ENCODE measurements at regions not wholly inside any gene's neighbourhood (a gene's known extent, or its start where the extent isn't known, plus 50 kb on each side); places are given as distances from the start of the nearest gene placed in this dataset.
"Not testable (repeated sequence)": the region's sequence is repeated elsewhere in the genome, so short reads cannot be mapped to it uniquely, and the experiment has no call there.

- no peak for DNase-seq (ENCODE audit: low read depth)
Observed at GRCh38 chr14:53742233-53742620, 214.4 kb downstream of the BMP4 start.

DNA sequence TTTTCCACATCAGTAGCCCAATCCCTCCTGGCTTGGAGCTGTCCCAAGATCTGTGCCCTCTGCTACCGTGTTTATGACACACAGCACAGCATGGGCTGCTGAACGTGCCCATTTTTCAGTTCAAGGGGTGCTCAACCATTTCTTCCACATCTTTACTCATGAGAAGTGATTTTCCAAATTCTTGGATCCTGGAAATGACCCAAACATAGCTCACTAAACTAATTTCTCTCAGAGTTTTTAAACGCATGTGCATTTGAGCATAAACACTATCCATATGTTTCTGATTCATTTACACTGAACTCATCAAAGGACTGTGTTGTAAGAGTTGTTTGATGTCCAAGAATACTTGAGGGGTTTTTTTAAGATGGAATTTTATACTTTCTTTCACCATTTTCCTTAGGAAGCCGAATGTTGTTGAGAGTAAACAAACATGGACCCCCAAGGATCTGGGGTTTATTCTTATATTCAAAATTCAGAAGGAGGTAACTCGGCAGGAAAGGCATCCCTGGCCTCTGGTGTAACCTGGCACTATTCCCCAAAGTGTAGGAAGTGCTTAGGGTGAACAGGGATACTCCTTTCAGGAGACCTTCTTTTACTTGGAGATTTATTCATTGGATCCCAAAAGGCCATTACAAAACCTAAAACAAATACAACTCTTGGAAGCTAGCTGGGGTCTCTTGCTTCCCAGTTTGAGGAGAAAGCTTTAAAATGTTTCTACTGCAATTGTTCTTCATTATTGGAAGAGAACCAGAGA lies 215.0 kb downstream of the BMP4 start:
- no peak for DNase-seq (ENCODE audit: low read depth)

DNA sequence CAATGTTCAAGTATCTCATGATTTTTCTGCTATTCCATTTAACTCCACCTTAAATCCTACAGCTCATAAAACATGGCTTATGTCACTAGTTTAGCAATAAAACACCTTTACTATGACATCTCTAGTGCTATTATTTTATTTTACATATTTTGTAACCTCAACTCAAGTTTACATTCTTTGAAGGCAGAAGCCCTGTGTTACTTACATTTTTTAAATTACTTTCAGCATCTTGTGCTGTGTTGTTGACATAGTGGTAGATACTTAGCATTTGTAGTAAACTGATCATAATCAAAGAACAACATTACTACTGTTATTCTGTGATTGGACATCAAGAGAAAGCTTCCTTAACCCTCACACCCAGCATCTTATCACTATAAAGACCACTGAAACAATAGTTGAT lies 216.1 kb downstream of the BMP4 start:
- no peak for DNase-seq (ENCODE audit: low read depth)

GRCh38 chr14:53735916-53736315 lies 220.7 kb downstream of the BMP4 start:
- DNase-seq (ENCODE audit: low read depth) = no peak

GRCh38 chr14:53723221-53723620 lies 233.4 kb downstream of the BMP4 start:
- DNase-seq (ENCODE audit: low read depth) = no peak

DNA sequence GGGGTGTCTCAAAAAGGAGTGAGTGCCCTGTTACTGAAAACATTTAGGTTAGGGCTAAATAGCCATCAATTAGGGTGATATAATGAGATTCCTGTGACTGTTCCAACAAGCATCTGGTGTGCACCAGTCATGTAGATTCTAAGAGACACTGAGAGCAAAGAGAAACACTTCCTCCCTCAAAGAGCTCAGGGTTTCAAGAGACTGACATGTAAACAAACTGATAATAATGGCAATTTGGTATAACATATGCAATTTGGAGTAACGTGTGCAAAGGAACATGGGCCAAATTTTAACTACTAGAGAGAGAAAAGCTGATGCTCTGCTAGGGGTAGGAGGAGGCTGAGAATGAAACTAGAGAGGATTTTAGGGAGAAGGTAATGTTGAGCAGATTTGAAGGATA lies 237.1 kb downstream of the BMP4 start:
- no peak for DNase-seq (ENCODE audit: low read depth)

DNA sequence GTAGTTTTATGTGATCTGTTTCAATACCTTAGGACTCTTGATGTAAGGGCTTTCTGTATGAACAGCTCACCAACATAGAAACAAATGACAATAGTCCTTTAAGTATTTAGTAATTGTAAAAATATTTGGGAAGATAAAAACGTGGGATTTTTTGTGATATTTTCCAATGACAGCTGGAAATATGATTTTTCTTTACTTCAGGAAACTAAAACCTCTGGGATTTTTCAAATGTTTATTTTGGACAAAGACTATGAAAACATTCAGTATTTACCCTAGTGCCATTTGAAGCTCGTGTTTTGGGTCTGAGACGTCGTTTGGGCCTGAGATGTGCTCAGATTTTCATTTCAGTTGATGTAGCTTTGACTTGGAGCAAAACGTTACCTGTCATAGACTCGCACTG lies 240.0 kb downstream of the BMP4 start:
- DNase-seq (ENCODE audit: low read depth) = no peak

DNA sequence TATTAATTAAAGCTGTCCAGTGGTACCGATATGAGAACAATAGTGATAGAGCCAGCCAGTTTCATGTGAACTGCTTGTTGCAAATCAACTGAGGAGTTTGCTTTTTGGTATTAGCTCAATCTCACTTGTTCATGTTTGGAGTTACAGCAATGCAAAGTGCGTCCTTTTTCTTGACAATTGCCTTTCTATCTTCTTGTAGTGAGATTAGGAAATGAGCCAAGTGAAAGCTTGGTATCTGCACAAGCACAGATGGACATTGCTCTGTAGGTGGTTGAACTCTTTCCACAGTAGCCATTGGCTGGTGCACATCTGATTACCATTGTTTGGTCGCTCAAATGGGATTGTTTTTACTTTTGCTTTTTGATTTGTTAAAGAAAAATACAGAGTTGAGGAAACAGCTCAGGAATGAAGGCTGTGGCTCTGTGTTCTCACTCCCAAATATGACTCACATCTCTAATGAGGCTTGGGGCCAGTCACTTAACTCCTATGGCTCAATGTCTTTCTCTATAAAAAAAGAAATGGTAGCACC lies 241.4 kb downstream of the BMP4 start:
- no peak for DNase-seq (ENCODE audit: low read depth)

DNA sequence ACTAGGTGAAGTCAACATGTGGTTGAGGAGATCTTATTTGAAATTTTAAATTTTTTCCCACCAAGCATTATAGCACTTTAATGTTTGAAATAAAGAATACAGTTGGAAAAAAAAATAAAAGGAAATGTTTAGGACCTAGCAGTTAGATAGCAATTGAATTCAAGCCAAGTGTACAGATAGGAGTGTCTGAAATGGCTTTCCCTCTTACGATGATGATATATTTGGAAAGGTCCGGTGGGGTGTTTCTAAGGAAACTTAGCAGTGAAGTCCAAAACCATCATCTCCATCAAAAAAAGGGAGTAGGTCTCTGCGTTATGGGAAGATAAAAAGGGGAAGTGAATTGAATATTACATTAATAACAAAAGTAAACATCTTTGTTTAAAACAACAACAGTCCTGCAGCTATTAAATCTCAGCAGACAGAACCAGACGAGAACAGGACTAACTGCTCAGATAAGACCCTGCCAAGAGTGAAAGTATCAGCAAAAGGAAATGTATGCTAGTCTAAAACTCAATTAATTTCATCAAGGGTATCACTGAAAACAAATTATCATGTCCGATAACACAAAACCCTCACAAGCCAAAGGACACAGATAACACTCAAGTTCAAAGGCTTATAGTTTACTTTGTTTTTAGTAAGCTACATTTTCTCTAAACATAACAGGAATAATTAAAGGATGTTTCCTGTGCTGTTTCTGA lies 242.0 kb downstream of the BMP4 start:
- no peak for DNase-seq (ENCODE audit: low read depth)

GRCh38 chr14:53712901-53713300 lies 243.7 kb downstream of the BMP4 start:
- not testable (repeated sequence) for DNase-seq (ENCODE audit: low read depth)

- DNase-seq (ENCODE audit: low read depth) = no peak
Observed at GRCh38 chr14:53711205-53711604, 245.4 kb downstream of the BMP4 start.

DNA sequence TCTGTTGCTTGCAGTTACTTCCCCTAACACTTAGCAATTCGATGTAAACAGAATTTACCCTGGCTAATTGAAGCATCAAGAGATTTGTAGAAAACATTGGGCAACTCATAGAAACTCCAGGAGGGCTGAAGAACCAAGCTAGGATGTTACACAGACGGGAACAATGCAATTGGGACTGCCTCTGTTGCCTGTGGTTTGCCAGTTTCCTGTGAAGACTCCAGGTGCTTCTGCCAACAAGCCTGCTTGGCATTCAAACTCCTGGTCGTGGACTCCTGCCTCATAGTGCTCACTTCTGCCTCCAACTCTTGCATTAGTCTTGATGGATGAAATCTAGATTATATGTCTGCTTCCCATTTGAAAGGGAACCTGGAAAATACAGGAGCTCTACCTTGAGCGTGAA lies 246.0 kb downstream of the BMP4 start:
- no peak for DNase-seq (ENCODE audit: low read depth)

DNA sequence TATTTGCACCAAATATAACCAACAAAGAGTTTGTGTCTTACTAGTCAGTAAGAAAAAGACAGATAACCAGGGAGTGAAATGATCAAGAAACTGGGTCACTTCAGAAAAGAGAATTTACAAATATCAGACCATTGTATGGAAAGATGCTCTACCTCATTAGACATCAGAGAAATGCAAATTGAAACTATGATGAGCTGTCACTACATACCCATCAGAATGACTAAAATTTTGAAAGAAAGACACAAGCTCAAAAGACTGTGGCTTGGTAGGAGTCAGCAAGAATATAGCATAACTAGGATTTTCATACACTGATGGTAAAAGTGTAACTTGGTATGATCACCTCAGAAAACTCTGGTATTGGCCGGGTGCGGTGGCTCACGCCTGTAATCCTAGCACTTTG lies 247.2 kb downstream of the BMP4 start:
- no peak for DNase-seq (ENCODE audit: low read depth)

- DNase-seq (ENCODE audit: low read depth) = no peak
Observed at GRCh38 chr14:53703457-53703856, 253.2 kb downstream of the BMP4 start.

- no peak for DNase-seq (ENCODE audit: low read depth)
Observed at GRCh38 chr14:53701108-53701875, 255.3 kb downstream of the BMP4 start.

DNA sequence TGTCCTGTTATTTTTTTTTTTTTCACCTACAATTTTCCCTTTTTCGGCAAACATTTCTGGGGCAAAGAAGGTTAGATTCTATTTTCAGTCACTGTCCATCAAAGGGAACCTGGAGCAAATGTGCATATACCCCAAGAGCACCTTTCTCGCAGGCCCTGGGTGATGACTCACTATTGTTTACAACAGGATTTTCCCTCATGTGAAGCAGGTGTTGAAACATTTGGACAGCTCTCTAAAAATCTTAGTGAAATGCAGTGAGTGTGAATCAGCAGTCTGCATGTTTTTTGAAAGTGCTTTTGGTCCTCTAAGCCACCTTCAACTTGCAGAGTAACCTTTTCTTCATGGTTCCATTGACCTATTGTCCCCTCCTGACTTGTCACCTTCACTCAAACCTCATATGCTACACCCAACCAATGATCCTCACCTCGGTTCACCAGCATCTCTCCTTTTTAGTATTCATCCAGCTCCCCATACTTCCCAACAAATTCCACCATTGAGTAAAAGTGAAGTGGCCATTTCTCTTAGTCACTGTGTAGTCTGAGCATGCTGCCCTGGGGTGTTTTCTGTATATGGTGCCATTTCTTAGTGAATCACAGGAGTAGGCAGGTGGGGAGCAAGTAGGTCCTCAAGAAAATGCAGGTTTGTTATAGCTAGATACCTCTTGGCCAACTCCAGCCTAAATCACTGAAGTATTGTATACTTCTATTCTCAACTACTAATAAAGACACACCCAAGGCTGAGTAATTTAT lies 260.2 kb downstream of the BMP4 start:
- no peak for DNase-seq (ENCODE audit: low read depth)

GRCh38 chr14:53695692-53696214 lies 260.9 kb downstream of the BMP4 start:
- no peak for DNase-seq (ENCODE audit: low read depth)

DNA sequence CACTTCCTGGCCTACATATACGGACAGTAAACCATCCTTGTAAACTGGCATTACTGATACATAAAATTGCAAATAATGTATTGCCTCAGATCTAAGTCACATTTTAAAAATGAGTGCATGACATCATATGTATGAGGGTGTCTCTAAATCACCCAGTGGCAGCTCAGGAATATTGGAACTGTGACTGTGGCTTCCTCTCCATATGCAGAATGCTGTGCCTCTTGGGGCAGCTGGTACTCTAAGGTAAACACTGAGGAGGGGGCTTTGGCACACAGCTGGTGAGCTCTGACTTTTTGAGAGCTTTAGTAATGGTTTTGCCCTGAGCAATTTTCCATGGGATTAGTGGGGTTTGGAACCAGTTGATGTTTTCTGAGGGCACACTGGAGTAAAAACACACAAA lies 263.7 kb downstream of the BMP4 start:
- DNase-seq (ENCODE audit: low read depth) = no peak

DNA sequence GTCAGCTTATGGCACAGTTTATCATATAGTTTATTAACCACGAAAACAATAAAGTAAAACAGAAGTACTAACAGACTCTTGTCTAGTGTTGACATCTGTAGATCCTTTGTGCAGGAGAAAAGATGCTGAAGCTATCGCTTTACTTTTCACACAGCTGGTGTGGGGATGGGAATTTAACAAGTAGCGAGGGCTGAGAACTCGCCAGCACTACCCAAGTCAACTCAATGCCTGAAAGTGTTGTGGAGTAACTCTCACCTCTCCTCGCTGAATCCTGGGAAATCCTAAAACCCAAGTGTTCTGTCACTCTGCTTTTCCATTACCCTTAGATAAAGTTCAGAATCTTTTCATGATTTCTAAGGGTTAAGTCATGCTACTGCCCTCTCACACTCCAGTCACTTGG lies 264.2 kb downstream of the BMP4 start:
- no peak for DNase-seq (ENCODE audit: low read depth)

DNA sequence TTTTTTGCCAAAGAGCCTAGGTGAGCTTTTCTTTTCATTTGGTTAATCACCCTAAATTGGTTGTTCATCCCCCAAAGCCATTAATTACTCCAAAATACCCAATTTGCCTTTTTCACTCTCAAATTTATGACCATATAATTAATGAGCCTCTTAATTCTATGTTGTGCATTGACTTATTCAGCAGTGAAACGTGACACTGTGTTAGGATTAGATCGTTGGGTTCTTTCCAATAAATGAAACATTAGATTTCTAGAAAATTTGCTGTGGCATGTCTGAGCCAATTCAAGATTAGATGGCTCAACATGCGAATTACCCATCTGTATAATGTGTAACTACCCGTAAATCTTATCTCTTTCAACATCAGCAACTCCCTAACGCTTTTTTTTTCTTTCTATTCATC lies 273.4 kb downstream of the BMP4 start:
- DNase-seq (ENCODE audit: low read depth) = no peak

DNA sequence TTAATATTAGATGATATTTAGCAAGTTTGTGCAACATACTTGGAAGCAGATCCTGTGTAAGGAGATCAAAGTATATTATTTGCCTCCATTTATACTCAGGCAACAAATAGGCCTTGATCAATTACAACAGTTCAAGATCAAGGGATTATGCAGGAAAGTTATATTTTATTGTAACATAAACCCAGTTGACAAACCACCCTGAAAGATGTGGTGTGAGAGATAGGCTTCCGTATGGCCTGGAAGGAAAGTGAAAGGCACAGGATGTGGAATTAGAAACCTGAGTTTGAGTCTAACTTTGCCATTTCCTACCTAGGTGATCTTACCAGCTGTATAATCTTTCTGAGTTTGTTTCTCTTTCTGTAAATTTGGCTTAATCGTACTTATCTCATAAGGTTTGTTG lies 284.1 kb downstream of the BMP4 start:
- no peak for DNase-seq (ENCODE audit: low read depth)

- no peak for DNase-seq (ENCODE audit: low read depth)
Observed at GRCh38 chr14:53670701-53671100, 285.9 kb downstream of the BMP4 start.

Data from activated gamma-delta T cell treated with anti-CD3 and anti-CD28 coated beads, Interleukin-2, amount 50 U/mL, for 16 hours (primary cell).